Testis (tissue), 2 donors: ENCODE measurements at regions not wholly inside any gene's neighbourhood (a gene's known extent, or its start where the extent isn't known, plus 50 kb on each side); places are given as distances from the start of the nearest gene placed in this dataset.

Source experiments
- POLR2A ChIP-seq: fragments of 450-650 bp; IDR thresholded peaks from one replicate; pipeline ENCODE4 v1.6.1; 2017; ENCODE audit warnings: antibody characterized with exemption, mild to moderate bottlenecking, moderate library complexity
- TF ChIP-seq, protein P1 (sequence below), 3 experiments: fragments of 450-650 bp in 2 of 3; fragments of 200-600 bp in 1 of 3; sonication (generic) in 1 of 3; IDR thresholded peaks; one replicate each; pipeline ENCODE4 v1.5.1; 2016 to 2019; ENCODE audit warnings: antibody characterized with exemption in 3 of 3, mild to moderate bottlenecking in 2 of 3, moderate library complexity in 1 of 3

DNA sequence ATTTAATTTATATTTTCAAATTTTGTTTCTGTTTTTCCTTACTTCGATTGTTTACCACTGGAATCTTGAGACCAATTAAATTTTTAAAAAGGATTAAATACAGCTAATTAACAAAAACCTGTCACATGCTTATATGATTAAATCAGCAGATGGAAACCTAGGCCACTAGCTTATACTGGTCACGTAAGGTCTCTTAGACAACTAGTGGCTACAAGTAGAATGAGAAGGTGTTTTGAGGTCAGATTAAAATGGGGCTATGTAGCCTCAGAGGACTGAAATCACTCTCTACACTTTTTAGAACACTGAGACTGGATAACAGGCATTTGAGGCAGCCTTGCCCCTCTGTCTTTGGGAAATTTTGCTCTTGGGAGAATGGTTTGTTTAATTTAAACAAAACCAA, 246.5 kb upstream of the ONECUT1 start:
- TF ChIP-seq, protein P1, sequence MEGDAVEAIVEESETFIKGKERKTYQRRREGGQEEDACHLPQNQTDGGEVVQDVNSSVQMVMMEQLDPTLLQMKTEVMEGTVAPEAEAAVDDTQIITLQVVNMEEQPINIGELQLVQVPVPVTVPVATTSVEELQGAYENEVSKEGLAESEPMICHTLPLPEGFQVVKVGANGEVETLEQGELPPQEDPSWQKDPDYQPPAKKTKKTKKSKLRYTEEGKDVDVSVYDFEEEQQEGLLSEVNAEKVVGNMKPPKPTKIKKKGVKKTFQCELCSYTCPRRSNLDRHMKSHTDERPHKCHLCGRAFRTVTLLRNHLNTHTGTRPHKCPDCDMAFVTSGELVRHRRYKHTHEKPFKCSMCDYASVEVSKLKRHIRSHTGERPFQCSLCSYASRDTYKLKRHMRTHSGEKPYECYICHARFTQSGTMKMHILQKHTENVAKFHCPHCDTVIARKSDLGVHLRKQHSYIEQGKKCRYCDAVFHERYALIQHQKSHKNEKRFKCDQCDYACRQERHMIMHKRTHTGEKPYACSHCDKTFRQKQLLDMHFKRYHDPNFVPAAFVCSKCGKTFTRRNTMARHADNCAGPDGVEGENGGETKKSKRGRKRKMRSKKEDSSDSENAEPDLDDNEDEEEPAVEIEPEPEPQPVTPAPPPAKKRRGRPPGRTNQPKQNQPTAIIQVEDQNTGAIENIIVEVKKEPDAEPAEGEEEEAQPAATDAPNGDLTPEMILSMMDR (IDR thresholded peaks at IDR 0.05) = no peak
- TF ChIP-seq POLR2A = no peak
